ENCODE measurements at regions not wholly inside any gene's neighbourhood (a gene's known extent, or its start where the extent isn't known, plus 50 kb on each side); places are given as distances from the start of the nearest gene placed in this dataset.
"Not testable (repeated sequence)": the region's sequence is repeated elsewhere in the genome, so short reads cannot be mapped to it uniquely, and the experiment has no call there.

- no peak overlapping the region for H3K27ac Mint-ChIP-seq
- H3K4me1 ChIP-seq (ENCODE audit: control insufficient read depth in 1 of 2, extremely low read depth in 1 of 2, insufficient read depth in 2 of 2, low read length in 2 of 2): no peaks in the 10 kb centered on the region
- peaks cover 0 to 51% of the 10 kb centered on the region in 2 experiments for H3K27me3 ChIP-seq (replicated peaks in 1 of 2; ENCODE audit: control insufficient read depth in 2 of 2, extremely low read depth in 1 of 2, insufficient read depth in 2 of 2, low read length in 1 of 2)
- no peaks in the 10 kb centered on the region for H3K9me3 ChIP-seq
- no peaks in the 10 kb centered on the region for H3K36me3 ChIP-seq (ENCODE audit: control insufficient read depth in 2 of 2, extremely low read depth in 1 of 2, insufficient read depth in 1 of 2, low read length in 1 of 2)
- peaks cover 7 to 21% of the 10 kb centered on the region in 2 donors for H3K27me3 Mint-ChIP-seq
- no peak for DNase-seq
- H3K36me3 Mint-ChIP-seq: no peaks in the 10 kb centered on the region
- ChIA-PET POLR2A (no interaction called here), CTCF (no interaction called here)
- H3K4me3 ChIP-seq (ENCODE audit: control insufficient read depth in 1 of 2, extremely low read depth in 1 of 2, low read length in 1 of 2): no peak overlapping the region
- H3K9me3 Mint-ChIP-seq: peaks cover 0 to 4% (median 0%) of the 10 kb centered on the region in 3 donors
- no peak overlapping the region for H3K27ac ChIP-seq (ENCODE audit: low read length)
- ATAC-seq (replicated peaks in 1 of 4): peak in 1 of 4 experiments; percentile 13
- no peak overlapping the region for H3K4me3 Mint-ChIP-seq
- WGBS (ENCODE audit: insufficient coverage): 56% methylated on average over 22 of the region's 24 CpGs
- no peaks in the 10 kb centered on the region for H3K4me1 Mint-ChIP-seq
These were observed 129.3 kb upstream of the FGF3 start for GRCh38 chr11:69948256-69949141.

GRCh38 chr11:69949327-69949726 lies 128.8 kb upstream of the ANO1 start:
- no peaks in the 10 kb centered on the region for H3K36me3 Mint-ChIP-seq
- H3K27ac Mint-ChIP-seq: no peak overlapping the region
- no peak overlapping the region for H3K4me3 ChIP-seq (ENCODE audit: control insufficient read depth in 1 of 2, extremely low read depth in 1 of 2, low read length in 1 of 2)
- ChIA-PET CTCF (no interaction called here), POLR2A (no interaction called here)
- peaks cover 7 to 17% of the 10 kb centered on the region in 2 donors for H3K27me3 Mint-ChIP-seq
- peaks cover 0 to 4% (median 0%) of the 10 kb centered on the region in 3 donors for H3K9me3 Mint-ChIP-seq
- no peak for DNase-seq
- WGBS (ENCODE audit: insufficient coverage): 85% methylated on average over 6 of the region's 6 CpGs
- no peak overlapping the region for H3K27ac ChIP-seq (ENCODE audit: low read length)
- no peaks in the 10 kb centered on the region for H3K9me3 ChIP-seq
- no peak for ATAC-seq (replicated peaks in 1 of 4)
- H3K4me1 Mint-ChIP-seq: no peaks in the 10 kb centered on the region
- H3K4me3 Mint-ChIP-seq: no peak overlapping the region
- no peaks in the 10 kb centered on the region for H3K36me3 ChIP-seq (ENCODE audit: control insufficient read depth in 2 of 2, extremely low read depth in 1 of 2, insufficient read depth in 1 of 2, low read length in 1 of 2)
- H3K4me1 ChIP-seq (ENCODE audit: control insufficient read depth in 1 of 2, extremely low read depth in 1 of 2, insufficient read depth in 2 of 2, low read length in 2 of 2): no peaks in the 10 kb centered on the region
- peaks cover 0 to 43% of the 10 kb centered on the region in 2 experiments for H3K27me3 ChIP-seq (replicated peaks in 1 of 2; ENCODE audit: control insufficient read depth in 2 of 2, extremely low read depth in 1 of 2, insufficient read depth in 2 of 2, low read length in 1 of 2)

DNA sequence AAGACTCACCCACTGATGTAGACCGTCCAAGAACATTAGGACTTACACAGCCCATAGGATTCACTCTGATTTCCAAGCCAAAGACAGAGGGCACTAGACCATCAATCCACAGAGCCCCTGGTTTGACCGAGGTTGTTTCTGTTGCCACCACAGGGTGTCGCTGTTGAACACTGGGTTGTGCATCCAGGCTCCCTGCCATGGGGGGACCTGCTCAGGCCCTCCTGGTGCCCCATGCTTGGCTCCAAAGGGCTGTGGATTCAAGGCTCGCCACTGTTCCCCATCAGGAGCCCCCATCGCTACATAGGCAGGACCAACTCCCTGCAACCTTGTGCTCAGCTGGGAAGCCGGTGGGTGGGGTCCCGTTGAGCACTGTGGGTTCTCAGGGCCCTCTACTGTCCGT lies 128.0 kb upstream of the ANO1 start:
- peaks cover 0 to 4% (median 0%) of the 10 kb centered on the region in 3 donors for H3K9me3 Mint-ChIP-seq
- H3K27ac Mint-ChIP-seq: no peak overlapping the region
- Histone ChIP-seq H3K9me3 (no peaks in the 10 kb centered on the region), H3K27me3 (replicated peaks in 1 of 2; ENCODE audit: control insufficient read depth in 2 of 2, extremely low read depth in 1 of 2, insufficient read depth in 2 of 2, low read length in 1 of 2) (peaks cover 0 to 41% of the 10 kb centered on the region in 2 experiments), H3K4me3 (ENCODE audit: control insufficient read depth in 1 of 2, extremely low read depth in 1 of 2, low read length in 1 of 2) (no peak overlapping the region), H3K36me3 (ENCODE audit: control insufficient read depth in 2 of 2, extremely low read depth in 1 of 2, insufficient read depth in 1 of 2, low read length in 1 of 2) (no peaks in the 10 kb centered on the region), H3K27ac (ENCODE audit: low read length) (no peak overlapping the region), H3K4me1 (ENCODE audit: control insufficient read depth in 1 of 2, extremely low read depth in 1 of 2, insufficient read depth in 2 of 2, low read length in 2 of 2) (no peaks in the 10 kb centered on the region)
- no peak overlapping the region for H3K4me3 Mint-ChIP-seq
- ATAC-seq (replicated peaks in 1 of 4) (no peak), DNase-seq (peak in 1 of 35 experiments; percentile 26)
- peaks cover 7 to 17% of the 10 kb centered on the region in 2 donors for H3K27me3 Mint-ChIP-seq
- 62% methylated on average over 8 of the region's 8 CpGs for WGBS (ENCODE audit: insufficient coverage)
- H3K4me1 Mint-ChIP-seq: no peaks in the 10 kb centered on the region
- CTCF ChIA-PET: no interaction called here
- H3K36me3 Mint-ChIP-seq: no peaks in the 10 kb centered on the region
- POLR2A ChIA-PET: no interaction called here

- no peaks in the 10 kb centered on the region for H3K36me3 ChIP-seq (ENCODE audit: control insufficient read depth in 2 of 2, extremely low read depth in 1 of 2, insufficient read depth in 1 of 2, low read length in 1 of 2)
- no peaks in the 10 kb centered on the region for H3K36me3 Mint-ChIP-seq
- no CpG with 5 or more reads among the region's 6 CpGs for WGBS (ENCODE audit: insufficient coverage)
- ChIA-PET CTCF (no interaction called here), POLR2A (no interaction called here)
- peaks cover 7 to 17% of the 10 kb centered on the region in 2 donors for H3K27me3 Mint-ChIP-seq
- no peaks in the 10 kb centered on the region for H3K9me3 ChIP-seq
- H3K4me1 Mint-ChIP-seq: no peaks in the 10 kb centered on the region
- no peak overlapping the region for H3K4me3 ChIP-seq (ENCODE audit: control insufficient read depth in 1 of 2, extremely low read depth in 1 of 2, low read length in 1 of 2)
- ATAC-seq (replicated peaks in 1 of 4) (no peak), DNase-seq (no peak)
- no peaks in the 10 kb centered on the region for H3K4me1 ChIP-seq (ENCODE audit: control insufficient read depth in 1 of 2, extremely low read depth in 1 of 2, insufficient read depth in 2 of 2, low read length in 2 of 2)
- peaks cover 0 to 41% of the 10 kb centered on the region in 2 experiments for H3K27me3 ChIP-seq (replicated peaks in 1 of 2; ENCODE audit: control insufficient read depth in 2 of 2, extremely low read depth in 1 of 2, insufficient read depth in 2 of 2, low read length in 1 of 2)
- no peak overlapping the region for H3K27ac ChIP-seq (ENCODE audit: low read length)
- H3K27ac Mint-ChIP-seq: no peak overlapping the region
- peaks cover 0 to 4% (median 0%) of the 10 kb centered on the region in 3 donors for H3K9me3 Mint-ChIP-seq
- no peak overlapping the region for H3K4me3 Mint-ChIP-seq
These were observed 127.5 kb upstream of the ANO1 start for GRCh38 chr11:69950621-69951020.

- H3K4me1 ChIP-seq (ENCODE audit: control insufficient read depth in 1 of 2, extremely low read depth in 1 of 2, insufficient read depth in 2 of 2, low read length in 2 of 2): no peaks in the 10 kb centered on the region
- DNase-seq: no peak
- Mint-ChIP-seq H3K27me3 (peaks cover 10 to 17% of the 10 kb centered on the region in 2 donors), H3K36me3 (no peaks in the 10 kb centered on the region), H3K4me3 (no peak overlapping the region), H3K9me3 (peaks cover 0 to 4% (median 0%) of the 10 kb centered on the region in 3 donors), H3K4me1 (no peaks in the 10 kb centered on the region), H3K27ac (no peak overlapping the region)
- no peak overlapping the region for H3K27ac ChIP-seq (ENCODE audit: low read length)
- no peak overlapping the region for H3K4me3 ChIP-seq (ENCODE audit: control insufficient read depth in 1 of 2, extremely low read depth in 1 of 2, low read length in 1 of 2)
- POLR2A ChIA-PET: no interaction called here
- peaks cover 0 to 50% of the 10 kb centered on the region in 2 experiments for H3K27me3 ChIP-seq (replicated peaks in 1 of 2; ENCODE audit: control insufficient read depth in 2 of 2, extremely low read depth in 1 of 2, insufficient read depth in 2 of 2, low read length in 1 of 2)
- H3K36me3 ChIP-seq (ENCODE audit: control insufficient read depth in 2 of 2, extremely low read depth in 1 of 2, insufficient read depth in 1 of 2, low read length in 1 of 2): no peaks in the 10 kb centered on the region
- no peaks in the 10 kb centered on the region for H3K9me3 ChIP-seq
- ATAC-seq (replicated peaks in 1 of 4): no peak
- CTCF ChIA-PET: no interaction called here
- 73% methylated on average over 8 of the region's 8 CpGs for WGBS (ENCODE audit: insufficient coverage)
These were observed 126.3 kb upstream of the ANO1 start for GRCh38 chr11:69951821-69952220.

DNA sequence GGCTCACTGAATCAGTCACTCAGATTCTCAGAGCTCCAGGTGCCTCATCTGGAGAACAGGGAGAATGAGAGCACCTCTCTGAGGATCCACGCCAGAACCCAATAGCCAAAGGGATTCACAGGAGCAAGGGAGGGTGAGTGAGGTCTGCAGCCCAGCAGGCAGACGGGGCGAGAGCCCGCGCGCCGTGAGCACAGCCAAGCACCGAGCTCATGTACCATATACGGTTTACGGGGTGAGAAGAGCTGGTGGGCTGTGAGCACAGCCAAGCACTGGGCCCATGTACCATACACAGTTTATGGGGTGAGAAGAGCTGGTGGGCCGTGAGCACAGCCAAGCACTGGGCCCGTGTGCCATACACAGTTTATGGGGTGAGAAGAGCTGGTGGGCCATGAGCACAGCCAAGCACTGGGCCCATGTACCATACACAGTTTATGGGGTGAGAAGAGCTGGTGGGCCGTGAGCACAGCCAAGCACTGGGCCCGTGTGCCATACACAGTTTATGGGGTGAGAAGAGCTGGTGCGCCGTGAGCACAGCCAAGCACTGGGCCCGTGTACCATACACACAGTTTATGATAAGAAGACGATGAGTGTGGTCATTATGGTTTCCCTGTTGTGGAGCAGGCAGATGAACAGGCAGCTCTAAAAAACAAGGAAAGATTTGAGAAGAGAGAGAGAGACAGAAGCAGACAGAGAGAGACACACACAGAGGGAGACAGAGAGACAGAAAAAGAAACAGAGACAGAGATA lies 125.7 kb upstream of the ANO1 start:
- H3K27ac Mint-ChIP-seq; CTCF ChIA-PET; H3K4me3 Mint-ChIP-seq; H3K36me3 ChIP-seq (ENCODE audit: control insufficient read depth in 2 of 2, extremely low read depth in 1 of 2, insufficient read depth in 1 of 2, low read length in 1 of 2); H3K9me3 Mint-ChIP-seq; DNase-seq; H3K4me1 ChIP-seq (ENCODE audit: control insufficient read depth in 1 of 2, extremely low read depth in 1 of 2, insufficient read depth in 2 of 2, low read length in 2 of 2); POLR2A ChIA-PET; H3K36me3 Mint-ChIP-seq; H3K27ac ChIP-seq (ENCODE audit: low read length); ATAC-seq (replicated peaks in 1 of 4); H3K4me3 ChIP-seq (ENCODE audit: control insufficient read depth in 1 of 2, extremely low read depth in 1 of 2, low read length in 1 of 2); H3K4me1 Mint-ChIP-seq; H3K9me3 ChIP-seq: not testable (repeated sequence)
- peaks cover 0 to 50% of the 10 kb centered on the region in 2 experiments for H3K27me3 ChIP-seq (replicated peaks in 1 of 2; ENCODE audit: control insufficient read depth in 2 of 2, extremely low read depth in 1 of 2, insufficient read depth in 2 of 2, low read length in 1 of 2)
- WGBS (ENCODE audit: insufficient coverage): 94% methylated on average over 11 of the region's 18 CpGs
- H3K27me3 Mint-ChIP-seq: peaks cover 10 to 20% of the 10 kb centered on the region in 2 donors
